ENCODE measurements at regions not wholly inside any gene's neighbourhood (a gene's known extent, or its start where the extent isn't known, plus 50 kb on each side); places are given as distances from the start of the nearest gene placed in this dataset.

GRCh38 chr1:219521325-219521724 lies 91.6 kb downstream of the ZC3H11B start:
- DNase-seq (ENCODE audit: low read depth), result no peak

- no peak for DNase-seq (ENCODE audit: low read depth)
Measured at GRCh38 chr1:219520241-219520640, 92.7 kb downstream of the ZC3H11B start.

- DNase-seq (ENCODE audit: low read depth), result no peak
Measured at GRCh38 chr1:219518907-219519248, 94.0 kb downstream of the ZC3H11B start.

- no peak for DNase-seq (ENCODE audit: low read depth)
Measured at GRCh38 chr1:219518168-219518906, 94.6 kb downstream of the ZC3H11B start.

GRCh38 chr1:219517031-219517430 lies 95.9 kb downstream of the ZC3H11B start:
- DNase-seq (ENCODE audit: low read depth), result no peak

- DNase-seq (ENCODE audit: low read depth), result no peak
Measured at GRCh38 chr1:219514728-219515127, 98.2 kb downstream of the ZC3H11B start.

- no peak for DNase-seq (ENCODE audit: low read depth)
Measured at GRCh38 chr1:219507437-219507836, 105.5 kb downstream of the ZC3H11B start.

- DNase-seq (ENCODE audit: low read depth), result no peak
Measured at GRCh38 chr1:219506936-219507335, 106.0 kb downstream of the ZC3H11B start.

- DNase-seq (ENCODE audit: low read depth), result no peak
Measured at GRCh38 chr1:219506473-219506899, 106.4 kb downstream of the ZC3H11B start.

- DNase-seq (ENCODE audit: low read depth), result no peak
Measured at GRCh38 chr1:219505886-219506285, 107.0 kb downstream of the ZC3H11B start.

- no peak for DNase-seq (ENCODE audit: low read depth)
Measured at GRCh38 chr1:219503604-219504003, 109.3 kb downstream of the ZC3H11B start.

- DNase-seq (ENCODE audit: low read depth), result no peak
Measured at GRCh38 chr1:219500327-219500897, 112.5 kb downstream of the ZC3H11B start.

- DNase-seq (ENCODE audit: low read depth), result no peak
Measured at GRCh38 chr1:219498666-219499065, 114.2 kb downstream of the ZC3H11B start.

- no peak for DNase-seq (ENCODE audit: low read depth)
Measured at GRCh38 chr1:219495737-219496408, 117.0 kb downstream of the ZC3H11B start.

GRCh38 chr1:219492717-219493116 lies 120.2 kb downstream of the ZC3H11B start:
- DNase-seq (ENCODE audit: low read depth), result no peak

- DNase-seq (ENCODE audit: low read depth), result no peak
Measured at GRCh38 chr1:219490566-219490965, 122.3 kb downstream of the ZC3H11B start.

- no peak for DNase-seq (ENCODE audit: low read depth)
Measured at GRCh38 chr1:219489636-219490035, 123.3 kb downstream of the ZC3H11B start.

- no peak for DNase-seq (ENCODE audit: low read depth)
Measured at GRCh38 chr1:219488275-219488674, 124.6 kb downstream of the ZC3H11B start.

- DNase-seq (ENCODE audit: low read depth), result no peak
Measured at GRCh38 chr1:219483530-219483929, 129.4 kb downstream of the ZC3H11B start.

- no peak for DNase-seq (ENCODE audit: low read depth)
Measured at GRCh38 chr1:219480011-219480410, 132.9 kb downstream of the ZC3H11B start.

- no peak for DNase-seq (ENCODE audit: low read depth)
Measured at GRCh38 chr1:219478811-219479210, 134.1 kb downstream of the ZC3H11B start.

GRCh38 chr1:219477861-219478260 lies 135.0 kb downstream of the ZC3H11B start:
- no peak for DNase-seq (ENCODE audit: low read depth)

GRCh38 chr1:219476716-219477115 lies 136.2 kb downstream of the ZC3H11B start:
- no peak for DNase-seq (ENCODE audit: low read depth)
